SJSA1 (cell line): ENCODE measurements at regions not wholly inside any gene's neighbourhood (a gene's known extent, or its start where the extent isn't known, plus 50 kb on each side); places are given as distances from the start of the nearest gene placed in this dataset.
"Not testable (repeated sequence)": the region's sequence is repeated elsewhere in the genome, so short reads cannot be mapped to it uniquely, and the experiment has no call there.

ENCODE experiments used
- DNase-seq, 2 experiments: peaks; one replicate each; pipeline ENCODE4 v3.0.0-alpha.2; 2015 to 2020; ENCODE audit warnings: low spot score in 2 of 2, low read depth in 1 of 2
- H3K27ac ChIP-seq: fragments of 250-450 bp; sonication (Bioruptor Pico); 2 replicates; pipeline ENCODE4 v1.5.1; 2020; ENCODE audit warnings: mild to moderate bottlenecking, moderate library complexity
- H3K27me3 ChIP-seq: fragments of 250-450 bp; sonication (Bioruptor Pico); replicated peaks from 2 replicates; pipeline ENCODE4 v1.5.1; 2020; ENCODE audit warnings: mild to moderate bottlenecking, moderate library complexity
- H3K36me3 ChIP-seq: fragments of 250-450 bp; sonication (Bioruptor Pico); 2 replicates; pipeline ENCODE4 v1.5.1; 2020; ENCODE audit warnings: mild to moderate bottlenecking
- H3K4me1 ChIP-seq: fragments of 250-450 bp; sonication (Bioruptor Pico); replicated peaks from 2 replicates; pipeline ENCODE4 v1.6.1; 2021; ENCODE audit warnings: mild to moderate bottlenecking
- H3K4me3 ChIP-seq: fragments of 250-450 bp; sonication (Bioruptor Pico); 2 replicates; pipeline ENCODE4 v1.5.1; 2020; ENCODE audit warnings: mild to moderate bottlenecking
- H3K9me3 ChIP-seq: fragments of 250-450 bp; sonication (Bioruptor Pico); replicated peaks from 2 replicates; pipeline ENCODE4 v1.5.1; 2020; ENCODE audit warnings: mild to moderate bottlenecking

GRCh38 chr4:42306221-42307109 lies 90.8 kb upstream of the SHISA3 start:
- Histone ChIP-seq H3K27me3 (no peaks in the 10 kb centered on the region), H3K9me3 (no peaks in the 10 kb centered on the region), H3K4me3 (no peak overlapping the region), H3K4me1 (no peaks in the 10 kb centered on the region), H3K36me3 (no peaks in the 10 kb centered on the region), H3K27ac (no peak overlapping the region)
- no peak for DNase-seq

GRCh38 chr4:42308247-42308646 lies 89.0 kb upstream of the SHISA3 start:
- Histone ChIP-seq H3K4me3 (no peak overlapping the region), H3K4me1 (no peaks in the 10 kb centered on the region), H3K27ac (no peak overlapping the region), H3K9me3 (no peaks in the 10 kb centered on the region), H3K36me3 (no peaks in the 10 kb centered on the region), H3K27me3 (no peaks in the 10 kb centered on the region)
- DNase-seq, result no peak

- no peaks in the 10 kb centered on the region for H3K27me3 ChIP-seq
- no peak overlapping the region for H3K27ac ChIP-seq
- no peak for DNase-seq
- H3K4me3 ChIP-seq, result no peak overlapping the region
- H3K9me3 ChIP-seq, result no peaks in the 10 kb centered on the region
- H3K4me1 ChIP-seq, result no peaks in the 10 kb centered on the region
- no peaks in the 10 kb centered on the region for H3K36me3 ChIP-seq
Observed at GRCh38 chr4:42309361-42310260, 87.7 kb upstream of the SHISA3 start.

- no peaks in the 10 kb centered on the region for H3K36me3 ChIP-seq
- no peaks in the 10 kb centered on the region for H3K27me3 ChIP-seq
- DNase-seq, result no peak
- H3K9me3 ChIP-seq, result no peaks in the 10 kb centered on the region
- H3K4me1 ChIP-seq, result no peaks in the 10 kb centered on the region
- H3K4me3 ChIP-seq, result no peak overlapping the region
- no peak overlapping the region for H3K27ac ChIP-seq
Observed at GRCh38 chr4:42310358-42310757, 86.9 kb upstream of the SHISA3 start.

- Histone ChIP-seq H3K27me3 (no peaks in the 10 kb centered on the region), H3K36me3 (no peaks in the 10 kb centered on the region), H3K9me3 (no peaks in the 10 kb centered on the region), H3K27ac (no peak overlapping the region), H3K4me3 (no peak overlapping the region), H3K4me1 (no peaks in the 10 kb centered on the region)
- no peak for DNase-seq
Observed at GRCh38 chr4:42310806-42311205, 86.5 kb upstream of the SHISA3 start.

GRCh38 chr4:42311591-42311990 lies 85.7 kb upstream of the SHISA3 start:
- no peaks in the 10 kb centered on the region for H3K27me3 ChIP-seq
- H3K36me3 ChIP-seq, result no peaks in the 10 kb centered on the region
- DNase-seq, result no peak
- H3K4me1 ChIP-seq, result no peaks in the 10 kb centered on the region
- no peaks in the 10 kb centered on the region for H3K9me3 ChIP-seq
- H3K4me3 ChIP-seq, result no peak overlapping the region
- H3K27ac ChIP-seq, result no peak overlapping the region

- not testable (repeated sequence) for H3K4me3 ChIP-seq, H3K36me3 ChIP-seq, H3K9me3 ChIP-seq, DNase-seq, H3K4me1 ChIP-seq, H3K27me3 ChIP-seq, H3K27ac ChIP-seq
Observed at GRCh38 chr4:42313420-42313819, 83.9 kb upstream of the SHISA3 start.

- H3K36me3 ChIP-seq, result no peaks in the 10 kb centered on the region
- DNase-seq, result no peak
- no peaks in the 10 kb centered on the region for H3K27me3 ChIP-seq
- no peak overlapping the region for H3K4me3 ChIP-seq
- no peaks in the 10 kb centered on the region for H3K9me3 ChIP-seq
- no peaks in the 10 kb centered on the region for H3K4me1 ChIP-seq
- no peak overlapping the region for H3K27ac ChIP-seq
Observed at GRCh38 chr4:42313872-42314271, 83.4 kb upstream of the SHISA3 start.

GRCh38 chr4:42315231-42315630 lies 82.1 kb upstream of the SHISA3 start:
- H3K9me3 ChIP-seq, result no peaks in the 10 kb centered on the region
- DNase-seq, result no peak
- no peaks in the 10 kb centered on the region for H3K4me1 ChIP-seq
- H3K36me3 ChIP-seq, result no peaks in the 10 kb centered on the region
- H3K27ac ChIP-seq, result no peak overlapping the region
- no peaks in the 10 kb centered on the region for H3K27me3 ChIP-seq
- H3K4me3 ChIP-seq, result no peak overlapping the region

- H3K36me3 ChIP-seq, result no peaks in the 10 kb centered on the region
- no peak for DNase-seq
- no peak overlapping the region for H3K4me3 ChIP-seq
- H3K27me3 ChIP-seq, result no peaks in the 10 kb centered on the region
- H3K9me3 ChIP-seq, result no peaks in the 10 kb centered on the region
- H3K4me1 ChIP-seq, result no peaks in the 10 kb centered on the region
- H3K27ac ChIP-seq, result no peak overlapping the region
Observed at GRCh38 chr4:42320822-42321388, 76.4 kb upstream of the SHISA3 start.

- Histone ChIP-seq H3K9me3 (no peaks in the 10 kb centered on the region), H3K27me3 (no peaks in the 10 kb centered on the region), H3K36me3 (no peaks in the 10 kb centered on the region), H3K4me3 (no peak overlapping the region), H3K4me1 (no peaks in the 10 kb centered on the region), H3K27ac (no peak overlapping the region)
- DNase-seq, result no peak
Observed at GRCh38 chr4:42326040-42326439, 71.2 kb upstream of the SHISA3 start.

GRCh38 chr4:42326524-42326923 lies 70.8 kb upstream of the SHISA3 start:
- Histone ChIP-seq H3K4me3 (no peak overlapping the region), H3K9me3 (no peaks in the 10 kb centered on the region), H3K4me1 (no peaks in the 10 kb centered on the region), H3K36me3 (no peaks in the 10 kb centered on the region), H3K27ac (no peak overlapping the region), H3K27me3 (no peaks in the 10 kb centered on the region)
- DNase-seq, result no peak

- H3K27me3 ChIP-seq, result no peaks in the 10 kb centered on the region
- no peaks in the 10 kb centered on the region for H3K4me1 ChIP-seq
- no peak overlapping the region for H3K27ac ChIP-seq
- no peaks in the 10 kb centered on the region for H3K9me3 ChIP-seq
- H3K4me3 ChIP-seq, result no peak overlapping the region
- no peak for DNase-seq
- no peaks in the 10 kb centered on the region for H3K36me3 ChIP-seq
Observed at GRCh38 chr4:42327323-42327722, 70.0 kb upstream of the SHISA3 start.

GRCh38 chr4:42328978-42329377 lies 68.3 kb upstream of the SHISA3 start:
- no peaks in the 10 kb centered on the region for H3K36me3 ChIP-seq
- no peak overlapping the region for H3K4me3 ChIP-seq
- H3K4me1 ChIP-seq, result no peaks in the 10 kb centered on the region
- no peaks in the 10 kb centered on the region for H3K27me3 ChIP-seq
- H3K9me3 ChIP-seq, result no peaks in the 10 kb centered on the region
- no peak overlapping the region for H3K27ac ChIP-seq
- DNase-seq, result no peak
